GM19395 (cell line): ENCODE measurements at regions not wholly inside any gene's neighbourhood (a gene's known extent, or its start where the extent isn't known, plus 50 kb on each side); places are given as distances from the start of the nearest gene placed in this dataset.

ENCODE experiments used
- ATAC-seq: cut with Tn5 transposase; IDR thresholded peaks from one replicate; pipeline ENCODE4 v1.9.1; 2021; ENCODE audit warnings: mild to moderate bottlenecking, moderate library complexity; ENCODE audit not compliant: unreplicated experiment

GRCh38 chr18:78738076-78738690 is 241.4 kb upstream of the SALL3 start:
- no peak for ATAC-seq

DNA sequence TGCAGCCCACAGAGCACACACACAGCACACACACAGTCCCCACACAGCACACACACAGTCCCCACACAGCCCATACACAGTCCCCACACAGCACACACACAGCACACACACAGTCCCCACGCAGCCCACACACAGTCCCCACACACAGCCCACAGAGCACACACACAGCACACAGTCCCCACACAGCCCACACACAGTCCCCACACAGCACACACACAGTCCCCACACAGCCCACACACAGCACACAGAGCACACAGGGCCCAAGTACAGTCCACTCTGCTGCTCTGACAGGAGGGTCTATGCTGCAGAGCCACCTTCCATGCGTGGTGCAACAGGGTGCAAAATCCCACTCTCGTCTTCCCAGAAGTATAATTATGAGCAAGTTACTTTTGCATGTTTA is 240.5 kb upstream of the SALL3 start:
- ATAC-seq, result no peak

- no peak for ATAC-seq
Measured at GRCh38 chr18:78739882-78740677, 239.5 kb upstream of the SALL3 start.

DNA sequence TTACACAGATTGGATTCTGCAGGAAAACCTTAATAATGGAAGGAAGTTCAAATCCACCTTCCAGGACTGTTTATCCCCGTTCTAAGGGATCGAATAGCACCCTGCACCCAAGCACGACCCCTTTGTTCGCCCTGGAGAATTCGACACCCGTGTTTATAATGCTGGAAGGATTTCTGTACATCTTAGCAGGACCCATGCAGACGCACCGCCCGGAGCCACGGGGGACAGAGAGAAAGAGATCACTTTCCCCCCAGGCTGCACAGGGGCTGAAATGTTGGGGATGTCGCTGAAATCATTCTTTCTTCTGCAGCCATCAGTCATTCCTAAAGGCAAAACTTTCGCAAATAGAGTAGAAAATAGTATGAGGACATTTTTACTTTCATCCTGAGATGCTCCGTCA is 238.7 kb upstream of the SALL3 start:
- ATAC-seq, result no peak

DNA sequence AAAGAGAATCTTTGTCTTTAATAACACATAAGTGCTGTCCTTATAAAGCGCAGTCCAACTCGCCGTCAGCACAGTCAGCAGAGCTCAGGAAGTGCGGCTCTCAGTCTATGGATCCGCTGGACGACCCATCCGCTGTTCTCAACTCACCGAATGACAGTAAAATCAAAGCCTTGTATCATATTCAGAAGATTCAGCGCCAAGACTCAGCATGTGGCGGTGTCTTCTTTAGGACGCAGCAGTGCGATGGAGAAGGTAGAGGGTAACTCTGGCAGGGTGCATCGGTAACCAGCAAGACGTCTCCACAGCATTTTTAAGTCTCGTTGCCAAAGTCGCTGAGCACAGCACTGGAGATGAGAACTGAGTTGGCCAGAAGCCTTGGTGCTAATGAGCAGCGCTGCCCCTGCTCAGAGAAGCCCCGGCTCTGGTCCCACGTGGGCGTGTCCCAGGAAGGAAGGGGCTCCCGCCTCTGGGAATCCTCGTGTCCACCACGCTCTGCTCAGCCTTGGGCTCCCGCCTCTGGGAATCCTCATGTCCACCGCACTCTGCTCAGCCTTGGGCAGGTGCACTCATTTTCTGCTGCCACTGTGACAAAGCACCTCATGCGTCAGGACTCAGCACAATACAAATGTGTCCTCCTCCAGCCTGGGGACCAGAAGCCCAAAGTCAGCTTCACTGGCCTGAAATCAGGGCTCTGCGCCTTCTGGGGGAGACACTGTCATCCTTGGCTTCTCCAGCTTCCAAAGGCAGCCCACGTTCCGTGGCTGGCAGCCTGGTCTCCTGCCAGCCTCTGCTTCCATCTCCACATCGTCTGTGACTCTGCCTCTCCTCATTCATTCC is 238.0 kb upstream of the SALL3 start:
- ATAC-seq, result no peak

DNA sequence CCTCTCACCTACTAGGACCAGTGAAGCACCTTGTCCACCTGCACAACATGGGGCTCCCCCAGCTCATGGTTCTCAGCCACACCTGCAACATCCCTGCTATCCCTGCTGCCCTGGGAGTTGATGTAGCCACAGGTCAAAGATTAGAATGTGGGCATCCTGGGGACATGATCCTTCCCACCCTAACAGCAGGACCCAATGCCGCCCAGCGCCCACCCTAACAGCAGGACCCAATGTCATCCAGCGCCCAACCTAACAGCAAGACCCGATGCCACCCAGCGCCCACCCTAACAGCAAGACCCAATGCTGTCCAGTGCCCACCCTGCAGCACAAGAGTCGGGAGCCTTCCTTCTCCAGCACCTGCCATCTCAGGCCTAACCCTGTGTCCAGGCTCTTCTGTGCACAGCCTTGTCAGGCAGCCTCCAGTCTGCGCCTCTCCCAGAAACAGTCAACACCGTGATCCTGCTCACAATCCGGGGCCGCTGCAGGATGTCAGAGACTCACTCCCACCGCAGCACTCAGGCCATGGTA is 237.3 kb upstream of the SALL3 start:
- no peak for ATAC-seq

DNA sequence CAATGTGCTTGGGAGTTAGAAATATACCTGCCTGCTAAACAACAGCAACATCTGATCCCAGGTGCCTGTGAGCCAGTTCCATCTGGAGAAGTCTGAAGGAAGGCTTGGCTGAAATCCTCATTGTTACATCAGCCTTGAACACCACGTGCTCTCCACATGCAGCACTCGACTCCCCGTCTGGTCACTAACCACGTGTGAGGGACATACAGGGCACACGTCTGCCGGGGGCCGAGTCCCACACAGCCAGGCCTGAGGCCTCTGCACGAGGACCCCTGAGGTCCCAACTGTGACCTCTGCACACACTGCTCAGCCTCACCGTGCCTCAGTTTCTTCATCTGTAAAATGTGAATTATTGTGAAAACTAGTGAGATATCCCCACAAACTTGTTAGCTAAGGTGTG is 236.5 kb upstream of the SALL3 start:
- no peak for ATAC-seq

DNA sequence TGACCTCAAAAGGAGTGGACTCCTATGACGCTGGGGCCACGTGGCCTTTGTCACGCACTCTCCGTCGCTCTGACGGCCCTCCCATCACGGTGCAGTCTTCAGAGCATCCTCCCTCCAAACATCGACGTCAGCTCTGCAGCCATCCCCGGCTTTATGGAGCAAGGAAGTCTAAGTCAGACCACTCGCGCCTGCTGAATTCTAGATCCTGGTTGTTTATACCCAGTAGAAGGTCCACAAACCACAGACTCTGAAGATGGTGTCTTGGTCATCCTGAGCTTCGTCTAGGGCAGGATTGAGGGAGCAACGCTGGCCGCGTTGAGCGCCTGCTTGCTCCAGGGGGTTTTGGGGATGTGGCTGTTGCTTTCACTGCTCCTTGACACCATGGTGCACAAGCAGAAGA is 228.0 kb upstream of the SALL3 start:
- ATAC-seq, result no peak

GRCh38 chr18:78753240-78753639 is 226.4 kb upstream of the SALL3 start:
- ATAC-seq, result no peak

DNA sequence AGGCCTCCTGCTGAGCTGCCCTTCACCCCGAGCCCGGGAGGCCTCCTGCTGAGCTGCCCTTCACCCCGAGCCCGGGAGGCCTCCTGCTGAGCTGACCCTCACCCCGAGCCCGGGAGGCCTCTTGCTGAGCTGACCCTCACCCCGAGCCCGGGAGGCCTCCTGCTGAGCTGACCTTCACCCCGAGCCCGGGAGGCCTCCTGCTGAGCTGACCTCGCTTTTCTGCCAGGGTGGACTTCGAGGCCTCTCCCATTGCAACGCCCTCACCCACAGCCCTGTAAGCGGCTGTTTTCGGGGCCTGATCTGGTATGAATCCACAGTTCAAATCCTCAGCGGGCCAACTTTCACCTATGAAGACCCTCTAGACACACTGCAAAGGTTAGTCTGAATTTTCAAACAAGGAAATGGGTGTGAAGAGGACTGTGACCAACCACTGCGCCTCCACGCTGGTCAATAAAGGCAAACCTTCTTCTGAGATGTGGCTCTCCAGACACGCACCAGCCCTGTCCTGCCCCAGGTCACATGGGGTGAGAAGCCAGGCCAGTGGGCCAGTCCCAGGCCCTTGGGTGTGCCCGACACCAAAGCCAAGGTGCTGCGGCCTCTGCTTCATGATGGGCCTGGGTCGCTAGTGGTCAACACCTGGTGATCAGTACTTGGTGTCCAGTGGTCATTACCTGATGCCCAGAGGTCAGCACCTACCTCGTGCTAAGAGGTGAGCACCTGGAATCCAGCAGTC is 225.1 kb upstream of the SALL3 start:
- ATAC-seq, result no peak

- ATAC-seq, result no peak
Measured at GRCh38 chr18:78757014-78757413, 222.6 kb upstream of the SALL3 start.

DNA sequence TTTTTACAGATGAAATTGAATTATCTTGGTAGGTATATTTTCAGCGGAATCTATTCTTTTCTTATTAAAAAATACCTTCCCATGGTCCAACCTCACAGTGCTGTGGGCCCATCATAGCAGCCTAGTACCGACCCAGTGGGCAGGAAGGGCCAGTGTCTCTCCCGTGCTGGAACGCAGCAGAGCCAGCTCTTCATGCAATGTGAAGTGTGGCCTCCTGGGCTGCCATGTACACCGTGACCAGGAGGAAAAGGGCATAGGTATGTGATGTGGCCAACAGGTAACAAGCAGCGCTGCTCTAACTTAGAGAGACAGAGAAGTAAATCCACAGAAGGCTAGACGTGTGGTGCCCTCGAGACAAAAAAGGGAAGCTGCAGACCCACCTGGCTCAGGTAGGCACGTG is 221.1 kb upstream of the SALL3 start:
- no peak for ATAC-seq

DNA sequence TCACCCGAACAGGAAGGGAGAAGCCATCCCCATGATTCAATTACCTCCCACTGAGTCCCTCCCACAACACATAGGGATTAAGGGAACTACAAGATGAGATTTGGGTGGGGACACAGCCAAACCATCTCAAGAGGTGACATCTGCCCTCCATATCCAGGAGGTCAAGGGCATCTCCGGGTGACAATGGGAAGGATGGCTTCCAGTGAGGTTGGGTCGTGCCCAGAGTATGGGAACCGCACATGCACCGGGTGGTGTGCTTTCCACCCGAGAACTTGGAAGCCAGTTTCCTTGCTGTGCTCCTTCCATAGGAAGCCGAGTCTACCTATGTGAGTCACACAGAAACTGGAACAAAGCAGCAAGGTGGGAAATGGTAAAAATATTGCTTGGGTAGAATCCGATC is 216.9 kb upstream of the SALL3 start:
- no peak for ATAC-seq

GRCh38 chr18:78764544-78764943 is 215.1 kb upstream of the SALL3 start:
- no peak for ATAC-seq

GRCh38 chr18:78765142-78765541 is 214.5 kb upstream of the SALL3 start:
- ATAC-seq, result no peak

DNA sequence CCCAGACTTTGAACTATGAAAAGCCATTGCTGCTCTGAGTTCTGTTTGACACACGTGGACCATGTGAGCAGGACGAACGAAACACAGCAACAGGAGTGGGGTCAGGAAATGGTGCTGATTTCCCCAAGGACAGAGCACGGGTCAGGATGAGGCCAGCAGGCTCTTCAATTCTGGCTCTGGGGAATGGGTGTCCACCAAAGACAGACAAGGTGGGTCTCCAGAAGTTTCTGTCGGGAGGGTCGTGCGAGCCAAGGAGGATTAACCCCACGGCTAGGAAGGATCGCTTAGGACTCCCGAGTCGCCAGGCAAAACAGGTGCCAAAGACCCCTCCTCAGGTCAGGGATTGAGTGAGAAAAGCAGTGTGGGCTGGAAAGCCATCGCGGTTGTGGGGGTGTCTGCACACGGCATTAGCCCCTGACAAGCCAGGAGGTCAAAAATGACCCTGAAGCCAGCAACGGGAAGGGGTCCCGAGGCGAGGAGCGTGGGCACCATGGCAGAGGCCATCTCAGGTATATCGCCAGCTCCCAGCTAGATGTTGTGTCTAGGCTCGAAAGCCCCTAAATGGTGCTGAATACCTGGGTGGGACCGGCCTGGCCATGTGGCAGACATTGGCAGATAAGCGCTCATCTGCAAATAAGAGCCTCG is 213.9 kb upstream of the SALL3 start:
- ATAC-seq, result no peak

- ATAC-seq, result no peak
Measured at GRCh38 chr18:78766651-78767533, 212.7 kb upstream of the SALL3 start.

- no peak for ATAC-seq
Measured at GRCh38 chr18:78767648-78768071, 212.0 kb upstream of the SALL3 start.

DNA sequence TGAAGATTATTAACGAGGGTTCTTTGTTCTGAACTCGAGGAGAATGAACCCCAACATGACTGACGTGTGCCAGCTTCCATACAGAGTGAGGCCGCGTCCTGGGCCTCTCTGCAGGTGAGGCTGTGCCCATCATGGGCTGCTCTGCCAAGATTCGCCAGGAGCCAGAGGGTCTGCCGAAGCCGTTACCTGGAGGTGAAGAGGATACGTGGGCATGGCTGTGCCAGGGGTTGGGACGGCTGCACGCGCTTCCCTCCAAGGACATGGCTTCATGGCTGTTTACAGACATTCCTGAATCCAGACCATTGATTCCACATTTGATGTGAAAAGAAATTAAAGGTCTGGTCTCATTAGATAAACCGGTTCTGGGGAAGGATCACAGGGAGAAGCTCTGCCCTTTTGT is 211.4 kb upstream of the SALL3 start:
- ATAC-seq, result no peak
